Heart right ventricle (tissue), 16 donors: ENCODE measurements at regions not wholly inside any gene's neighbourhood (a gene's known extent, or its start where the extent isn't known, plus 50 kb on each side); places are given as distances from the start of the nearest gene placed in this dataset.
A peak's percentile ranks its signal among the peaks of the same experiment; 100 is the strongest.

Experiments used
- ATAC-seq, 8 donors: fragments of 200-7000 bp; cut with Tn5 transposase; one replicate each; pipeline ENCODE4 v1.9.1; 2020; ENCODE audit warnings: mild to moderate bottlenecking in 8 of 8, moderate library complexity in 8 of 8, moderate number of reproducible peaks in 1 of 8
- DNase-seq, 2 donors: peaks; one replicate each; pipeline ENCODE4 v3.0.0-alpha.2; 2020
- H3K27ac ChIP-seq, 10 donors: fragments of 200-600 bp; sonication (generic) in 2 of 10; one replicate each; pipeline versions ENCODE4 v1.5.0 to v1.8.0; 2020 to 2022; ENCODE audit warnings: mild to moderate bottlenecking in 3 of 10
- H3K27me3 ChIP-seq, 7 donors: fragments of 200-600 bp; one replicate each; pipeline ENCODE4 v1.8.0; 2021 to 2022; ENCODE audit warnings: mild to moderate bottlenecking in 2 of 7
- H3K36me3 ChIP-seq, 9 donors: fragments of 200-600 bp; sonication (generic) in 1 of 9; one replicate each; pipeline versions ENCODE4 v1.5.0 to v1.8.0; 2020 to 2022; ENCODE audit warnings: mild to moderate bottlenecking in 2 of 9
- H3K4me1 ChIP-seq, 9 donors: fragments of 200-600 bp; sonication (generic) in 1 of 9; one replicate each; pipeline versions ENCODE4 v1.5.0 to v1.8.0; 2020 to 2022; ENCODE audit warnings: mild to moderate bottlenecking in 4 of 9
- H3K4me3 ChIP-seq, 10 donors: fragments of 200-600 bp; sonication (generic) in 2 of 10; one replicate each; pipeline versions ENCODE4 v1.5.0 to v1.8.0; 2020 to 2022; ENCODE audit warnings: mild to moderate bottlenecking in 7 of 10, moderate library complexity in 2 of 10
- H3K9me3 ChIP-seq, 11 donors: fragments of 200-600 bp in 10 of 11; sonication (generic) in 2 of 11; one replicate each; pipeline versions ENCODE4 v1.5.0 to v1.8.0; 2013 to 2022; ENCODE audit warnings: mild to moderate bottlenecking in 2 of 11, control low read depth in 1 of 11, moderate library complexity in 1 of 11
- WGBS, 2 donors: extraction: QIAGEN DNeasy Blood & Tissue Kit; methylation state at CpG; one replicate each; pipeline ENCODE4 v1.1.7; 2013; ENCODE audit warnings: inconsistent platforms in 1 of 2; 5-methylcytosine and 5-hydroxymethylcytosine counted together
- intact Hi-C, 10 donors: fragments of 100-400 bp; cut with DNase I; formaldehyde crosslinking; loops; one replicate each; pipeline versions ENCODE4 v1.11.1 to v1.14.2; 2022
- TF ChIP-seq, protein P1 (sequence below), 9 donors: fragments of 200-600 bp; sonication (generic) in 2 of 9; IDR thresholded peaks; one replicate each; pipeline versions ENCODE4 v1.5.0 to v1.8.0; 2021 to 2022; ENCODE audit warnings: antibody characterized with exemption in 9 of 9, mild to moderate bottlenecking in 5 of 9, moderate library complexity in 1 of 9
- donor health status: Arrhythmogenic right ventricular cardiomyopathy.
- donor health status: ischemic (EF 13 %, LVEDD 7.1; RV severe dilation, severe dysfunction).
- donor health status: healthy with polysubstance abuse.
- donor health status: DM: no; HTN: yes; CAD: no.
- donor health status: DM: no; HTN: no; CAD: no.
- donor health status: ischemic (EF 25% LVEDD 6.9; RV normal size, moderate dysfunction).
- donor health status: ischemic (EF 25% LVEDD 5.7; RV mildly dilated, moderate dysfunction).
- donor health status: healthy.
- donor health status: DM: yes; HTN: yes; CAD: no.
- donor health status: Ischemic cardiomyopathy.
- donor health status: ischemic (EF 35%, LVEDD 5.7; RV mildly dilated, moderate dysfunction).
- donor health status: nonischemic (EF 11% LVEDD 7.7; RV severe dilation, severe dysfunction).
- donor health status: DM: yes; HTN: yes; CAD: no.
- donor health status: PGD.
- donor health status: ischemic (EF 29% LVEDD 5.4; RV normal size, mild dysfunction).
- donor health status: nonischemic (EF 23%, LVEDD 6.1; RV moderate dilation, normal function).

DNA sequence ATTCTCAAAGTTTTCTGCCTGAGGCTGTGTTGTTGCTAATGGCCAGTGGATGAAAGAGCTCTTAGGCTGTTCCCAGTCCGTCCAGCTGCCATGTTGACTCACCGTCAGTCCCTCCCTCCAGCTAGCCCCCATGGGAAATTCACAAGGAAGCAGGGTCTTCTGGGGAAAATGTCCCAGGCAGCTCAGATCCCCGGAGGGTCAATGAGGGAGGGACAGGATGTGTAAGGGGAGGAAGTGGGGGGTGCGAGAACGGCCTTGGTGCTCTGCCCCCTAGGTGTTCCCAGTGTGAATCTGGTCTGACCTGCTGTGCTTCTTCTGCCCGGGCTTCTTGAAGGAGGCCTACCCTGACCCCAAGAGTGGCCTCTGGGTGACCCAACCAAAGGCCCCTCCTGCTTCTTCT, 65.9 kb downstream of the CEBPB start:
- Histone ChIP-seq H3K9me3 (no peaks in the 10 kb centered on the region), H3K4me3 (no peak overlapping the region), H3K27ac (no peak overlapping the region), H3K27me3 (no peaks in the 10 kb centered on the region), H3K36me3 (no peaks in the 10 kb centered on the region), H3K4me1 (peaks cover 0 to 37% (median 4%) of the 10 kb centered on the region in 9 donors)
- ATAC-seq (no peak), DNase-seq (no peak)
- TF ChIP-seq, protein P1, sequence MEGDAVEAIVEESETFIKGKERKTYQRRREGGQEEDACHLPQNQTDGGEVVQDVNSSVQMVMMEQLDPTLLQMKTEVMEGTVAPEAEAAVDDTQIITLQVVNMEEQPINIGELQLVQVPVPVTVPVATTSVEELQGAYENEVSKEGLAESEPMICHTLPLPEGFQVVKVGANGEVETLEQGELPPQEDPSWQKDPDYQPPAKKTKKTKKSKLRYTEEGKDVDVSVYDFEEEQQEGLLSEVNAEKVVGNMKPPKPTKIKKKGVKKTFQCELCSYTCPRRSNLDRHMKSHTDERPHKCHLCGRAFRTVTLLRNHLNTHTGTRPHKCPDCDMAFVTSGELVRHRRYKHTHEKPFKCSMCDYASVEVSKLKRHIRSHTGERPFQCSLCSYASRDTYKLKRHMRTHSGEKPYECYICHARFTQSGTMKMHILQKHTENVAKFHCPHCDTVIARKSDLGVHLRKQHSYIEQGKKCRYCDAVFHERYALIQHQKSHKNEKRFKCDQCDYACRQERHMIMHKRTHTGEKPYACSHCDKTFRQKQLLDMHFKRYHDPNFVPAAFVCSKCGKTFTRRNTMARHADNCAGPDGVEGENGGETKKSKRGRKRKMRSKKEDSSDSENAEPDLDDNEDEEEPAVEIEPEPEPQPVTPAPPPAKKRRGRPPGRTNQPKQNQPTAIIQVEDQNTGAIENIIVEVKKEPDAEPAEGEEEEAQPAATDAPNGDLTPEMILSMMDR (IDR thresholded peaks at IDR 0.05): no peak
- intact Hi-C loops: no loop called here
- 62 to 66% methylated on average over 6 of the region's 6 CpGs for WGBS, 2 donors

DNA sequence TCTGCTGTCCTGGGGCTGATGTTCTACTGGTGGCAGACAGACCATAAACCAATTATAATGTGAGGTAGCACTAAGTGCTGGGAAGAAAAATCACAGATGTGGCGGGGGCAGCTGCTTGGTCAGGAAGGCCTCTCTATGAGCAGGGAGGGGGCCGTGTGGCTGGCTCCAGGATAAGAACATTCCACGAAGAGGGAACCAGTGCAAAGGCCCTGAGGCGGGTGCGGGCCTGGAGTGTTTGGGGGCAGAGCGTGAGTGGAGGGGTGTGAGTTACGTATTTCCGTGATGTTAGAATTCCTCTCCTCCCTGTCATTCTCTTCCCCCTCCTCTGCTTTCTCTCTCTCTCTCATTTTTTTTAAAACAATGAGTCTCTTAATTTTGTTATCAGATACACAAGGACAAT, 67.2 kb downstream of the CEBPB start:
- TF ChIP-seq, protein P1 (IDR thresholded peaks at IDR 0.05): no peak
- ATAC-seq (no peak), DNase-seq (no peak)
- Histone ChIP-seq H3K27me3 (no peaks in the 10 kb centered on the region), H3K36me3 (no peaks in the 10 kb centered on the region), H3K4me1 (peaks cover 0 to 30% (median 4%) of the 10 kb centered on the region in 9 donors), H3K9me3 (no peaks in the 10 kb centered on the region), H3K27ac (no peak overlapping the region), H3K4me3 (no peak overlapping the region)
- WGBS, 2 donors: 85 to 99% methylated on average over 8 of the region's 8 CpGs
- intact Hi-C loops: no loop called here

DNA sequence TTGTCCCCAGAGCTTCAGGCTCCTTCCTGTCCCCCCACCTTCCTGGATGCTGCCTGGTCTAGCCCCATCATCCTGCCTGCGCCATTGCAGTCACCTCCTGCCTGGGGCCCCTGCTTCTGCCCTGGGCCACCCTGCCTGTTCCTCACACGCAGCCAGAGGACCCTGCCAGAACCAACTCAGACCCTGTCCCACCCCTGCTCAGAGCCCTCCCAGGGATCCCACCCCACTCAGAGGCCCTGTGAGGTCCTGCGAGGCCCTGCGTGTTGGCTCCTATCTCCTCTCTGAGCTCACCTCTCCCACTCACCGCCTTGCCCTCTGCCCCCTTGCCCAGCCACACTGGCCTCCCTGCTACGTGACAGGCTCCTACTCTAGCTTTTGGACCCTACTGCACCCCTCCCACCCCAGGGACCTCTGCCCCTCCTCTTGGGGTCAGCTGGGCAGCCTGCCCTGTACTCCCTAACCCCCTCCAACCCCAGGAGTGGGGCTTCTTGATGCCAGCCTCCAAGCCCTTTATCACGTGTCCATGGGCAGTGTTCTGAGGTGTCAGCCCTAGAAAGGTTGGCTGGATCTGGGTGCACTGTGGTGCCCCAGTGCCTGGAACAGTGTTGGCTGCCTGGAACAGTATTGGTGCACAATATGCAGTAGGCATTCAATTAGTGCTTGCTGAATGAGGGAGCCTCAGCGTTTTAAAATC, 68.3 kb downstream of the CEBPB start:
- ATAC-seq: peak in 1 of 8 donors; percentile 31
- 91 to 93% methylated on average over 8 of the region's 8 CpGs for WGBS, 2 donors
- Histone ChIP-seq H3K36me3 (no peaks in the 10 kb centered on the region), H3K4me1 (peaks cover 0 to 28% (median 4%) of the 10 kb centered on the region in 9 donors), H3K27me3 (no peaks in the 10 kb centered on the region), H3K27ac (peak overlapping the region in 2 of 10 donors; percentile 50 to 91), H3K4me3 (no peak overlapping the region), H3K9me3 (no peaks in the 10 kb centered on the region)
- intact Hi-C loops: no loop called here
- DNase-seq: no peak
- TF ChIP-seq, protein P1 (IDR thresholded peaks at IDR 0.05): no peak

DNA sequence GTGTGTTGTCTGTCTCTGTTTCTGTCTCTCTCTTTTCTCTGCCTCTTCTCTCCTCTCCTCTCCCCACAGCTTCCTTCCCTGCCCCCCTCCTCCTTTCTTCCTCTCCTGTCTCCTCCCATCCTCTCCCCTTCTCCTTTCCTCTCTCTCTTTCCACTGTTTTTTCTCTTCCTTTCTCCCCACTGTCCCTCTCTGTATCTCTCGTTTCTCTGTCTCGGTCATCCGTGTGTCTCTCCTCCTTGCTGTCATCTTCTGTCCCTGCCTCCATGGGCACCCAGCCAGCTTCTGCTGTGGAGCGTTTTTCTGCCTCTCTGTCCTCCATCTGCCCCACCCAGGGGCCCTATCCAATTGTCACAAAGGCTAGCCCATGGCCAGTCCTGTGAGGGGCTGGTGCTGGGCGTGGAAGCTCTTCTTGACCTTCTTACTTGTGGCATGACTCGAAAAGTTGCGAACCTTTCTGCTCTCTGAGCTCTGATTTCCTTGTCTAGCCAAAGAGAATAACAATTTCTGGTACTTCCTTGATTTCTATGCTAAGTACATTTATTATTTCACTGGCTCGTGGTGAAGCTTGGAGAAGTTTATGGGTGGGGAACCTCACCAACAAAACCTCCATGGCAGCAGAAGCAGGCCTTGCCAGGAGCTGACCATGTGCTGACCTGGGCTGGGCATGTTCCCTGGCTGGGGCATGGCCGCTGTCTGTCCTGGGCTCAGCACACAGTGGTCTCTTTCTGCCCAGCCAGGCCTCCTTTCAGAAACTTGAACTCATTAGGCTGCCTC, 69.3 kb downstream of the CEBPB start:
- Histone ChIP-seq H3K4me3 (no peak overlapping the region), H3K4me1 (peaks cover 0 to 28% (median 4%) of the 10 kb centered on the region in 9 donors), H3K9me3 (no peaks in the 10 kb centered on the region), H3K27me3 (no peaks in the 10 kb centered on the region), H3K36me3 (no peaks in the 10 kb centered on the region), H3K27ac (peak overlapping the region in 8 of 10 donors; percentile 29 to 91 (median 40))
- intact Hi-C loops: no loop called here
- TF ChIP-seq, protein P1 (IDR thresholded peaks at IDR 0.05): no peak
- peak in 1 of 2 donors; percentile 68 for DNase-seq
- 42 to 55% methylated on average over 9 of the region's 9 CpGs for WGBS, 2 donors
- ATAC-seq: peak in 7 of 8 donors; percentile 32 to 56 (median 50)
